GM18868 (cell line): ENCODE measurements at regions not wholly inside any gene's neighbourhood (a gene's known extent, or its start where the extent isn't known, plus 50 kb on each side); places are given as distances from the start of the nearest gene placed in this dataset.
"Not testable (repeated sequence)": the region's sequence is repeated elsewhere in the genome, so short reads cannot be mapped to it uniquely, and the experiment has no call there.

Source experiments
- ATAC-seq: cut with Tn5 transposase; IDR thresholded peaks from one replicate; pipeline ENCODE4 v1.9.1; 2021; ENCODE audit warnings: mild to moderate bottlenecking, moderate library complexity; ENCODE audit not compliant: unreplicated experiment

DNA sequence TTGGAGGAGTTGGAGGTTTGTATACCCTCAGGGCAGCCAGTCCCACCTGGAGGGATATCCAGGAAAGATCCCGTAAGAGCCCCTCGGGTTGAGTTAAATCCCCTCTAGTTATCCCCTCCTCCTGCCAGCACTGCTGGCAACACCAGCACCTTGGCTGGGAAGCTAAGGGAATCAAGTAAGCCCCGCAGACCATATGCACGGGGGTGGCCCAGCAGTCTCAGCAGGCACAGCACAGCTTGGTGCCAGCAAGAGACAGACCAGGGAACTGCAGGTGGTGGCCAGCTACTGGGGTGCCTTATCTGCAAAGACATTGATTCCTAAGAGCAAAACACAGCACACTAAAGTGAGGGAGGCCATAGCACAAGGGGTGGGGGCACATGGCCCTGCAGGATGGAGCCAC lies 173.8 kb downstream of the GOLGA6L4 start:
- ATAC-seq, result not testable (repeated sequence)

DNA sequence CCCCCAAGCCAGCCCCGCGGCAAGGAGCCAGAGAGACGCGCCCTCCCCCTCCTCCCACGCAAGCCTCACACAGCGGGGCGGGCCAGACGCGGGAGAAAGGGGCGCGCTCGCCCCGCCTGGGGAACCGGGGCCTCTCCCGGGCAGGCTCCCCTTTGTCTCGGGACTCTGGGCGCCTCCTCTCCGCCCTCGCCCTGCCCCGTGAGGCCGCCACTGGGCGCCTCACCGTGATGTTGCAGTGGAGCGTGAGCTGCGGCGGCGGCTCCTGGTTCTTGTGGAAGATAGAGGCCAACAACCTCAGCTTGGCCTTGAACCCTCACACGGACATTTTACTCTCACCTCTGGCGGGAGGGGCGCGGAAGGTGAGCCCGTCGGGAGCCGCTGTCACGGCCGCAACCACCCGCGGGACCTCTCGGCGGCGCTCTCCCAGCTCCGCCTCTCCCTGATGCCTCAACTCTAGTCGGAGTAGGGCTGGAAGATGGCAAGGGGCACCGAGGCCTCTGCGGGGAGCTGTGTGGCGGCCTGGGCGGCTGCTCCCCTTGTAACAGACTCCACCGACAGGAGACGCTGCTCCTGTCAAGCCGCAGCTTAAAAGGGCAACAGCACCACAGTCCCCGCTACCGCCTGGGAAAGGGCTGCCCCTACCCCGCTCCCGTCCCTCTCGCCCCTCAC lies 179.2 kb upstream of the ZSCAN2 start:
- ATAC-seq, result not testable (repeated sequence)

DNA sequence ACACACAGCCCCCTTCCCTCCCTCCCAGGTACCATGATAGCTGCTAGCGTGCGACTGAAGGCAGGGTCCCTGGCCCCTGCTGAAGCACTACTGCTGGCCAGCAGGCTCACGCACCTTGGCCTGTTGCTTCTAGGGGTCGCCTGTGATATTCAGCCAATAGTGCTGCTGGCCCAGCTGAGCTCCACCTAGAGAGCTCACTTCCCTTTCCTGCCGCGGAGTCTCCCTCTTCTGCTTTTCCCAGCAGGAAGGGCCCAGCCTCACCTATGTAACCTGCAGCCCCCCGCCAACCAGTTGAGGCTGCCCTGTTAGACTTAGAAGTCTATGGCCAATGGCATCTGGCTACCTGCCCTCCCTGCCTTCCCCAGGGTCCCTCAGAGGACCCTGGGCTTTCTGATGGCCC lies 175.5 kb upstream of the ZSCAN2 start:
- ATAC-seq, result not testable (repeated sequence)

DNA sequence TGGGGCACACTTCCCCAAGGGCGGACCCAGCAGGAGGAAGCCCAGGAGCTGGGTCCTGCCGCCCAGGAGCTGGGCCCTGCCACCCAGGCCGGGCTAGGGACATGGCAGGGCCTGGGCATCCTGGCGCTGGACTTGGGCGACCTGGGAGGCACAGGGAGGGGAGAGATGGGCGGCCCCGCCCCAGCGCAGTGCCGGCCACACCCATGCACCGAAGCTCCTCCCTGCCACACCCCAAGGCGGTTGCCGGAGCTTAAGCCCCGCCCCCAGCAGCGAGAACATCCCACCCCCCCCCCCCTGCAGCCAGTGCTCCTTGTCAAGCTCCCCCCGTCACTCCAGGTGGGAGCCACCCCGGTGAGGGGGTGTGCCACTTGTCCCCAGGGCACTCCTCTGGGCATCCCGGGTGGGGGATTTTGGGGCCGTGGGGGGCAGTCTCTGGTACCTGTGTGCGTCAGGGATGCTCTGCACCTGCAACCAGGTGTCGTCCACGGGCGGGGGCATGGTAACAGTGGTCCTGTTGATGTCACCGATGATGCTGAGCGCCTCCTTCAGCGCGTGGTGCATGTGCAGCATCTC lies 127.4 kb upstream of the ZSCAN2 start:
- ATAC-seq, result not testable (repeated sequence)

DNA sequence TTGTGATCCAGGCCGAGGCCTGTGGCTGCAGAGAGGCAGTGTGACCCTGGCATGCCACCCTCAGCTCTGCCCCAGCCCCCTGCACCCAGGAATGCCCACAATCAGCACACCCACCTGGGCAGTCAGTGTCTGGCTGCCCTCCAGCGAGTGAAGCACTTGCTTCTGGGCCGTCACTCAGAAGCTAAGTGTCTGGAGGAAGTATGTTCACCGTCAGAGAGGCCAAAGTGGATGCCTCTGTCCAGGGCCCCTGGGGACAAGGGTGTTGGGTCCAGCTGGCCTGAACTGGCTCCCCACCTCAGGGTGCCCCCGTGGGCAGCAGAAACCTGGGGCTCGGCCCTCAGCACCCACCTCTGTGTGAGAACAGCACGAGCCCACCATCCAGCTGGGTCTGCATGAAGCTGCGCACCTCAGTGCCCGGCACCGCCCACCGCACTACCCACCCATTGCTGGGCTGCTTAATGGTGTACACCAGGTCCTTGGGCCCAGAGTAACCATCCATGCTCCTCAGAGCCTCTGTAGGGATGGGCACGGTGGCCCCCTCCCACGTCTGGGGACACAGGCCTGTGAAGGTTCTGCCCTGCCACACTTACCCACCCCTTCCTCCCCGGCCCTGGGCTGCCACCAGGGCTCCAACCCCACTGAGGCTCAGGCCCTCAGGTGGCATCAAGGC lies 124.3 kb upstream of the ZSCAN2 start:
- not testable (repeated sequence) for ATAC-seq

DNA sequence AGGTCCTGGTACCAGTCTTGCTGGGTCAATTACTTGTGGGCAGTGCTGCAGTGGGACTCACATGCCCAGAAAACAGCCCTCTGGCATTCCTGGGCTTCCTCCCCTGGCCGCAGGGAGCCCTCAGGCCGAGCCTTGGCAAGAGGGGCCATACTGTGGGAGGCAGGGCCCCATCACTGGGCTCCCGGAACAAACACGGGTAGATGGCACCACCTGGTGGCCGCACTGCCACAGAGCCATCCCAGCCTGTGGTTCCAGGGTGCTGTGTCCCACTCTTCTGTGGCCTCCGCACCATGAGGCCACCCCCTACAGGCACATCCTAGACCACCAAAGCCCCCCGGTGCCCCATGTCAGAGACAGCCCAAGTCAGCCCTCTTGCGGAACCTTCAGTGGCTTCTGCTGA lies 123.3 kb upstream of the ZSCAN2 start:
- ATAC-seq, result peak; percentile 83

DNA sequence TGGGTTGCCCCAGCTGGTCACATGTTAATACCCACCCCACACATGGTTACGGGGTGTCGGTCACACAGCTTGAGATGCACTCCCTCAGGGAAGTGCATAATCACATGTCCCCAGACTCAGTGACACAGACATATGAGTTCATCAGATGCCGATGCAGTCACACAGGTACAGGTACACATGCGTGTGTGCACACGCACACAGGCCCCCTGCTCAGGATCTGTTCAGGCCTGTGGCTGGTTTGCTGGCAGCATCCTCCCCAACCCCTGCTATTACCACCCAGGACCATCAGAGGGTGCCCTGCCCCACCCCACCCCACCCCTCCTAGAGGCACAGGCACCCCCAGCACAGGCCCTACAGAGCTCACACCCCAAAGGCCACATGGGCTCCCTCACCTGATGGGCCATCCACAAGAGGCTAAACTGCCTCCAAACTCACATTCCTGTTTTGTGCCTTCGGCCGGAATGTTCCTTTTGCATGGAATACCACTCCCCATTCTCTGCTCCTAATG lies 120.6 kb upstream of the ZSCAN2 start:
- not testable (repeated sequence) for ATAC-seq

DNA sequence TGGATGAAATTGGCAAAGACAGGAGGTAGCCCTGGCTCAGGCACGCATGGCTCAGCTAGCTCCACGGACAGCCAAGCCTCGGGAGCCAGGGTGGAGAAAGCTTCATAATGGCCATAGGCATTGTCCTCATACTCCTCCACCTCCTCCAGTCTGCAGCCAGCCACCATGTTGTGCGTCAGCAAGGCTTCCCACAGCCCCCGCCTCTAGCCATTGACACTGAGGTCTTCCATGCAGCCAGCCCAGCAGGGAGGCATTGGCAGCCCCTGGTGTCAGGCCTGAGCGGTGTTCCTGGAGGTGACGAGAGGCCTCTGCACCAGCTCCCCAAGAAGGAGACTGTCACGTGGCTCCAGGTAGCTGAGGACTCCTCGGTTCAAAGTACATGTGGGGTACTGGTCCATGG lies 117.0 kb upstream of the ZSCAN2 start:
- ATAC-seq, result not testable (repeated sequence)

DNA sequence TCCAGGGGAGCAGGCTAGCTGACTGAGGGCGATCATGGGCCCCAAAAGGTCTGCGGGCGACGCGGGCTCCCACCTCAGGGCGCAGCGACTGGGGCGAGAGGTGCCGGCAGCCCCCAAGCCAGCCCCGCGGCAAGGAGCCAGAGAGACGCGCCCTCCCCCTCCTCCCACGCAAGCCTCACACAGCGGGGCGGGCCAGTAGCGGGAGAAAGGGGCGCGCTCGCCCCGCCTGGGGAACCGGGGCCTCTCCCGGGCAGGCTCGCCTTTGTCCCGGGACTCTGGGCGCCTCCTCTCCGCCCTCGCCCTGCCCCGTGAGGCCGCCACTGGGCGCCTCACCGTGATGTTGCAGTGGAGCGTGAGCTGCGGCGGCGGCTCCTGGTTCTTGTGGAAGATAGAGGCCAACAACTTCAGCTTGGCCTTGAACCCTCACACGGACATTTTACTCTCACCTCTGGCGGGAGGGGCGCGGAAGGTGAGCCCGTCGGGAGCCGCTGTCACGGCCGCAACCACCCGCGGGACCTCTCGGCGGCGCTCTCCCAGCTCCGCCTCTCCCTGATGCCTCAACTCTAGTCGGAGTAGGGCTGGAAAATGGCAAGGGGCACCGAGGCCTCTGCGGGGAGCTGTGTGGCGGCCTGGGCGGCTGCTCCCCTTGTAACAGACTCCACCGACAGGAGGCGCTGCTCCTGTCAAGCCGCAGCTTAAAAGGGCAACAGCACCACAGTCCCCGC lies 100.5 kb upstream of the ZSCAN2 start:
- ATAC-seq, result not testable (repeated sequence)

DNA sequence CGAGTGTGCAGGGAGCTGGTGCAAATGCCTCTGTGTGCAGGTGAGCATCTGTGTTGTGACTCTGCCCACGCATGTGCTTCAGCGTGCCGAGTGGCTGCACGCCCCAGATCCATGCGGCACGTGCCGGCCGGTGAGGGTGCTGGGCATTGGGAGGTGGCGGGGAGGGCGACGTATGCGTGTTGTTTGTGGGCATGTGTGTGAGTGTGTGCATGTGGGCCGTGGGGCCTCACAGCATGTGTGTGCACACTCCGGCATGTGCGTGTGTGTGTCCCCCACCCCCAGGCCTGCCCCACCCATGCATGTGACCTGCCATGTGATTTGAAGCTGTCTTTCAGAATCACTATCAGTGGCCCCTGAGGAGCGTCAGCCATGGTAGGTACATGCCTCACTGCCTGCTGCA lies 97.7 kb upstream of the ZSCAN2 start:
- ATAC-seq, result not testable (repeated sequence)

DNA sequence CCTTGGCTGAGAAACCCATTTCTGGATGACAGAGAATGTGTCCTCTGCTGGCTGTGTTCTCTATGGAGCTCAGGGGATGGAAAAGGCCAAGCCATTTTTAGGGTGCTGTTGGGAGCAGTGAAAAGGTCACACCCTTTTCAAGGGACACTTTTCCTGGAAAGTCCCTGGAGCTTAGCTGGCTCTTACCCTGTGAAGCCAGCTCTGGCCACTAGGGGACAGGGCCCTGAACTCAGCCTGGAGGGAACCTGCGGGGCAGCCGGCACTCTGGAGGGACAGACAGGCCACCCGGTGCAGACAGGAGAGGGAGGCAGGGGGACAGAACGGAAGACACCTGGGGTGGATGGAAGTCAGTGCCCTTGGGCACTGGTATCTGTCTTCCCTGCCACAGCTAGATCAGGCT lies 95.3 kb upstream of the ZSCAN2 start:
- ATAC-seq, result not testable (repeated sequence)

DNA sequence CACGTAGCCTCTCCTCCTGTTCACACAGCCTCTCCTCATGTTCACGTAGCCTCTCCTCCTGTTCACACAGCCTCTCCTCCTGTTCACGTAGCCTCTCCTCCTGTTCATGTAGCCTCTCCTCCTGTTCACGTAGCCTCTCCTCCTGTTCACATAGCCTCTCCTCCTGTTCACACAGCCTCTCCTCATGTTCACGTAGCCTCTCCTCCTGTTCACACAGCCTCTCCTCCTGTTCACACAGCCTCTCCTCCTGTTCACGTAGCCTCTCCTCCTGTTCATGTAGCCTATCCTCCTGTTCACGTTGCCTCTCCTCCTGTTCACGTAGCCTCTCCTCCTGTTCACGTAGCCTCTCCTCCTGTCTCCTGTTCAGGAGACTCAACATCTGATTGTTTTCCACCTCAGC lies 88.5 kb upstream of the ZSCAN2 start:
- ATAC-seq, result not testable (repeated sequence)

DNA sequence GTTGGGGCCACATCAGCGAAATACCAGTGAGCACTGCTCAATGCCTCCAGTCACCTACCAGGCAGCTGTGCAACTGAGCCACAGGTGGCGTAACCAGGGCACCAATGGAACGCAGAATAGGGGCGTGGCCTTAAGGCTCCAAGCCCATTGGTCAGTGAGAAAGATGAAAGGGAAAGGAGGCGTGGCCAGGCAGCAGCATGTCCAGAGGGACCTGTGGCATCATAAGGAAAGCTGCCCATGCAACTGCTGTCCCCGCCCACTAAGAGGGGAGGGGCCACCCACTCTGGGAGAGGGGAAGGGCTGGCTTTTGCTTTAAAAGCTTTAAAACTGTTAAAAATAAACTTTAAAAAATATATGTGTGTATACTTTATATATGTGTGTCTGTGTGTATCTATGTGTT lies 84.0 kb upstream of the ZSCAN2 start:
- not testable (repeated sequence) for ATAC-seq

DNA sequence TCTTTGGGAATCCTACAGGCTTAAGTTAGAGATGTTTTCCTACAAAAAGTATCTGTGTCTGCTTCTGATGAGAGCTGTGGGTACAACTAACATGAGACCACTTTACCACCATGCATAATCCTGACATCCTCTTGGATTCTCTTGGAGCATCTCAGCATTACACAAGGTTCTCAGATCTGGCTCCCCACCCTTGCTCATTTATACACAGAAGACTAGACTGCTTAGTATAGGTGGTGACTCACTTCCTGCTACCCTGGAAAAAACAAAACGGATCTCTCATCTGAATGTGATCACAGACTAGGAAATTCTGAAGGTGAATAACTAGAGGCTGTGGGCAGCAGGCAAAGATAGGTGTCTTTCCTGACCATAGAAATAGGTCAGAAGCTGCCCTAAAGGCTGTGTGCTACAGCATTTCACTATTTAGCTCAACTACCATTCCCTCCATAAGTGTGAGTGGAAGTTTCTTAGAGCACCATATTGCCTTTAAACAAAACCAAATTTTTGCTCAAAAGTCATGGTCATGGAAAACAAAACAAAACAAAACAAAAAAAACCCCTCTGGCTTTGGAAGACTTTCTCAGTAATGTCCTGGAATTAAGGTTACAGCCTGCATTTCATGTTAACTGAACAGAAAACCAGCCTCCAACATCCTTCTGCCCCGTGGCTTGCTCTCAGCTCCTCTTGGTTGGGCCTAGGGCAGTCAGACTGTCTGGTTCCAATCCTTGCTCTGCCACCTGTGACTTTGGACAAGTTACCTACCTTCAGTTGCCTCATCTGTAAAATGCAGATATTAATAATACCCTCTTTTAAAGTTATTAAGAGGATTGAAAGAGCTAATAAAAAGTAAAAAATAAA lies 75.1 kb upstream of the ZSCAN2 start:
- not testable (repeated sequence) for ATAC-seq

DNA sequence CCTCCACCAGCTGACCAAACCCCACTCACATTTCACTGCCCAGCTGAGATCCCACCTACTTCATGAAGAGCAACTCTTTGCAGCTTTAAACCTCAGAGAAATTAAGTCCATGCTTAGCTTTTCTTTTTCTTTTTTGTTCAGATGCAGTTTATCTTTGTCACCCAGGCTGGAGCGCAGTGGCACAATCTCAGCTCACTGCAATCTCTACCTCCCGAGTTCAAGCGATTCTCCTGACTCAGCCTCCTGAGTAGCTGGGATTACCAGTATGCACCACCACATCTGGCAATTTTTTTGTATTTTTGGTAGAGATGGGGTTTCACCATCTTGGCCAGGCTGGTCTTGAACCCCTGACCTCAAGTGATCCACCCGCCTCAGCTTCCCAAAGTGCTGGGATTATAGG lies 70.1 kb upstream of the ZSCAN2 start:
- ATAC-seq, result not testable (repeated sequence)

DNA sequence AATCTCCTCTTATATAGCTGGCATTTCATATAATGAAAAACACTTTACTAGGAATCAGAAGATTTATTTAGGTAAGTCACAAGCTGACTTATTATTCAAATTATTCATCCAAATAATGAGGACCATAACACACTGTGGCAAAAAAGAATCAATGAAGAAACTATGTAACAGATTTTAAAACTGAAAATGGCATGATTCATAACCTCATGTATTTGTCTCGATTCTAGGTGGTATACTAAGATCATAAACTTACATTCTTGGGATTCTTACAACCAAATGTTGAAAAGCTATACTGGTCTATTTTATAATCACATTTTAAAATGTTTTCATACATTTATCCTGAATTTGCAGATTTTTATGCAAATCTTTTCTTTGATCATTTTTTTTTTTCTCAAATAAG lies 69.6 kb upstream of the ZSCAN2 start:
- ATAC-seq, result not testable (repeated sequence)

DNA sequence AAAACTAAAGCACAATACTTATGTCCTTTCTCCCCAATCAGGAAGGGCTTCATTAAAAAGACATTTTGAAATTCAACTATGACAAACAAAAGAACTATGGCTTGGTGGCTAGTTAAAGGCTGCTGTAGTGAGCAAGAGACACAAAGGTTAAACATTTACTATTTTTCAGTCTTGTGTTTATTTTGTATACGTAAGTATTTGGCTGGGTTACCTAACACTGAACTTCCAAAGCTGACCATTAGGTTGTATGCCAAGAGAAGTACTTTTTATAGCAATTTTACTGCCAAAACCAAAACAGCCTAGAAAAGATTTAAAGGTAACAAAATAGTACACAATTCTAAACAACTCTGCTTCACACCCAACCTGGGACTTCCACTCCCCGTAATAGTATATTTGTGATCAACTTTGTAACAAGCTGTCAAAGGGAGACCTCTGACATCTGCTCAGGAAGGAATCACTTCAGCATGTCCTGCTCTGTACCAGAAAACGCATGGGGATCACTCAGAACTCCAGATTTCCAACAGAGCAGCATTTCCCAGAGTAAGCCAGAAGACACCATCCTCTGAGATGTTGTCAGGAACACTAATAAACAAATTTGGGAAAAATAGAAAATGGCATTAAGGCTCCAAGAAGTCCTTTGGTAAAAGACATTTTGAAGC lies 69.0 kb upstream of the ZSCAN2 start:
- not testable (repeated sequence) for ATAC-seq

DNA sequence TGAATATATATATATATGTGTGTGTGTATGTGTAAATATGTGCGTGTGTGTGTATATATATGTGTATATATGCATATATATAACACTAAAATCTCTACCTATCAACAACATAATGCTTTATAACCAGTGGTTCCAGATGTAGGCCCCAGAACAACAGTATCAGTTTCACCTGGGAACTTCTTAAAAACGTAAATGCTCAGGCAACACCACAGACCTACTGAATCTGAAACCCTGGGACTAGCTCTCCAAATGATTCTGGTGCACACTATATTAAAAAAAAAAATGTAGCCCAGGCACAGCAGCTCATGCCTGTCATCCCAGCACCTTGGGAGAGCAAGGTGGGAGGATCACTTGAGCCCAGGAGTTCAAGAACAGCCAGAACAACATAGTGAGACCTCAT lies 67.1 kb upstream of the ZSCAN2 start:
- ATAC-seq, result not testable (repeated sequence)

DNA sequence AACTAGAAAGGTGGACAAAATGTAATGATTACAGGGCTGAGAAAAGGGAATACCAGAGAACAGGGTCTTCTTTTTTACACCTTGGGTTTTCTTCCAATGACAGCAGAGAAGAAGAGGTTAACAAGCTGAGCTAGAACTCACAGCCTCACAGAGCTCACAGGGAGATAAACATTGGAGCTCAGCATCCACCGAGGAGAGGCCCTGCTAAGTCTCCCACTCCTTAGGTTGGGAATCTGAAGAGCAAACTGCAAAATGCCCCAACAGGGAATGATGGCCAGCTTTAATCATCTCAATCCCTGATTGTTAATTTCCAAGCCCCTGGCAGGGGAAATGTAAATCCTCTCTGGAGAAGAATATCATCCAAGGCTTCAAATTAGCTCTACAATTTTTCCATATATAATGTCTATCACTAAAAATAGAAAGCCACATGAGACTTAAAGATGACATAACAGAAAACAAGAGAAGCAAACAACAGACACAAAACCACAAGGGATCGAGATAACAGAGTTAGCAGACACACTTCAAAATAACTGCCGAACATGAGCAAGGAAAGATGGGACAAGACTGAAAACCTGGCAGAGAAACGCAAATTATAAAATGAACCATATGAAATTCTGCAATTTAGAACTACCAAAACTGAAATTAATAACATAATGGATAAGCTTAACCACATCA lies 66.1 kb upstream of the ZSCAN2 start:
- not testable (repeated sequence) for ATAC-seq
